Body of pancreas (tissue), 4 donors: ENCODE measurements at regions not wholly inside any gene's neighbourhood (a gene's known extent, or its start where the extent isn't known, plus 50 kb on each side); places are given as distances from the start of the nearest gene placed in this dataset.

Experiments
- ATAC-seq: fragments of 150-250 bp; one replicate; pipeline ENCODE4 v1.9.1; 2016
- DNase-seq, 4 donors: peaks; one replicate each; pipeline ENCODE4 v3.0.0-alpha.2; 2019
- H3K27ac ChIP-seq, 4 donors: fragments of 200-600 bp; sonication (generic); 1 replicate in 3 of 4; 2 replicates in 1 of 4; pipeline versions ENCODE4 v1.5.1 to v1.6.1; 2016 to 2019; ENCODE audit warnings: mild to moderate bottlenecking in 1 of 4, mixed read lengths in 1 of 4, moderate library complexity in 1 of 4
- H3K27me3 ChIP-seq, 2 donors: fragments of 200-600 bp; sonication (generic); one replicate each; pipeline ENCODE4 v1.6.0; 2016; ENCODE audit warnings: mild to moderate bottlenecking in 1 of 2
- H3K36me3 ChIP-seq, 2 donors: fragments of 200-600 bp; sonication (generic); replicated peaks in 1 of 2; 2 replicates each; pipeline ENCODE4 v1.5.1; 2016; ENCODE audit warnings: low read depth in 2 of 2; ENCODE audit not compliant: insufficient read depth in 1 of 2
- H3K4me1 ChIP-seq: fragments of 200-600 bp; sonication (generic); one replicate; pipeline ENCODE4 v1.6.0; 2016
- H3K4me3 ChIP-seq, 2 donors: fragments of 200-600 bp; sonication (generic); 1 replicate in 1 of 2; 2 replicates in 1 of 2; pipeline ENCODE4 v1.5.1; 2016 to 2019
- H3K9me3 ChIP-seq, 3 donors: fragments of 200-600 bp; sonication (generic); 1 replicate in 2 of 3; 2 replicates in 1 of 3; pipeline ENCODE4 v1.5.1; 2016
- CTCF ChIP-seq, 7 experiments: fragments of 450-650 bp in 4 of 7; fragments of 200-600 bp in 3 of 7; sonication (generic) in 3 of 7; IDR thresholded peaks; one replicate each; pipeline ENCODE4 v1.5.1; 2016 to 2019; ENCODE audit warnings: antibody characterized with exemption in 7 of 7
- POLR2A ChIP-seq, 3 donors: fragments of 450-650 bp; IDR thresholded peaks; one replicate each; pipeline ENCODE4 v1.6.1; 2016; ENCODE audit warnings: antibody characterized with exemption in 3 of 3, mild to moderate bottlenecking in 2 of 3
- WGBS, 2 donors: methylation state at CpG; one replicate each; pipeline ENCODE4 v1.1.5; 2017; 5-methylcytosine and 5-hydroxymethylcytosine counted together
- intact Hi-C: fragments of 100-400 bp; cut with DNase I; formaldehyde crosslinking; loops from one replicate; pipeline ENCODE4 v1.15.1; 2023

GRCh38 chr4:125784741-125785140 is 470.0 kb downstream of the FAT4 start:
- ATAC-seq (no peak), DNase-seq (no peak)
- H3K9me3 ChIP-seq, result no peaks in the 10 kb centered on the region
- TF ChIP-seq CTCF (IDR thresholded peaks at IDR 0.05) (no peak), POLR2A (IDR thresholded peaks at IDR 0.05) (no peak)
- H3K27me3 ChIP-seq, result no peaks in the 10 kb centered on the region
- H3K27ac ChIP-seq, result no peak overlapping the region
- no peak overlapping the region for H3K4me3 ChIP-seq
- H3K4me1 ChIP-seq, result no peaks in the 10 kb centered on the region
- no peaks in the 10 kb centered on the region for H3K36me3 ChIP-seq
- intact Hi-C loops, result no loop called here

DNA sequence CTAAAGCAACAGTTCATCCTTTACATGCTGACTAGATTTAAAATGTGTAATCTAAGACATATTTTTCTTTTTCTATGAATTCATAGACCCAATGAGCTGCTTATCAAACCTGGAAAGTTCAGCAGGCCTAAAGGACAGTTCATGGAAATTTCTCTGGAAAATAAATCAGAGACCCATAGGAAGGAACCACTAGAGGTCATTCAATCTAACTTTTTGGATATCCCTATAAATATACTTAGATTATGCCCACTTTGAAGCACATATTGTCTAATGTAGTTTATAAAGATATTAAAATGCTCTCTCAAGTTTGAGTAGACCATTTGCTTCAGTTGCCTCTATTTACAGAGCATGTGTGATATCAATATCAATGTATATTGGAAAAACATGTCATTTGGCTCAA is 473.0 kb downstream of the FAT4 start:
- H3K9me3 ChIP-seq, result no peaks in the 10 kb centered on the region
- H3K27ac ChIP-seq, result no peak overlapping the region
- ATAC-seq, result no peak
- DNase-seq, result no peak
- no peak overlapping the region for H3K4me3 ChIP-seq
- no peaks in the 10 kb centered on the region for H3K27me3 ChIP-seq
- intact Hi-C loops, result no loop called here
- TF ChIP-seq POLR2A (IDR thresholded peaks at IDR 0.05) (no peak), CTCF (IDR thresholded peaks at IDR 0.05) (no peak)
- no peaks in the 10 kb centered on the region for H3K36me3 ChIP-seq
- H3K4me1 ChIP-seq, result no peaks in the 10 kb centered on the region

DNA sequence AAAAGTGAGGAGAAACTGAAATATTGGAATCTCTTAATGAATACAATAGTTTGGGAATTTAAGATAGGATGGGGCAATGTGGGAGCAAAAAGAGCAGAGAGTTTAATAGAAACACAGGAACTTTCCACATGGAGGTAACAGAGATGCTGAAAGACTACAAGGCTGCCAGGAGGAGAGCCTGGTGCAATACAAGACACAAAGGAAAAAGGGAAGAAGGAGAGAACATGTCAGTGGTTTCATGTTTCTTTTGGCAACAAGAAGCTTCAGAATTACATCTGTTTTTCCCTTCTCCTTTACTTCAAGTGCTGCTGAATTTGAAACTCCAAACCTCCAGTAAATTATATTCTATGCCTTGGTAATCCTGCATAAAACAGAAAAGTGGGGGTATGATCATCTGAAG is 474.3 kb downstream of the FAT4 start:
- H3K36me3 ChIP-seq, result no peaks in the 10 kb centered on the region
- no peaks in the 10 kb centered on the region for H3K9me3 ChIP-seq
- DNase-seq (no peak), ATAC-seq (no peak)
- no peaks in the 10 kb centered on the region for H3K27me3 ChIP-seq
- H3K27ac ChIP-seq, result no peak overlapping the region
- H3K4me1 ChIP-seq, result no peaks in the 10 kb centered on the region
- no peak overlapping the region for H3K4me3 ChIP-seq
- TF ChIP-seq CTCF (IDR thresholded peaks at IDR 0.05), result no peak
- no peak for TF ChIP-seq POLR2A (IDR thresholded peaks at IDR 0.05)
- intact Hi-C loops, result no loop called here

GRCh38 chr4:125791896-125792295 is 477.1 kb downstream of the FAT4 start:
- no peak for DNase-seq
- 49 to 62% methylated on average over 2 of the region's 2 CpGs for WGBS, 2 donors

More at GRCh38 chr4:125791896-125792295, 477.1 kb downstream of the FAT4 start:
- H3K9me3 ChIP-seq, result no peaks in the 10 kb centered on the region
- ATAC-seq, result no peak
- H3K27me3 ChIP-seq, result no peaks in the 10 kb centered on the region
- intact Hi-C loops, result no loop called here
- TF ChIP-seq POLR2A (IDR thresholded peaks at IDR 0.05) (no peak), CTCF (IDR thresholded peaks at IDR 0.05) (no peak)
- H3K4me3 ChIP-seq, result no peak overlapping the region
- no peaks in the 10 kb centered on the region for H3K4me1 ChIP-seq
- H3K36me3 ChIP-seq, result no peaks in the 10 kb centered on the region
- no peak overlapping the region for H3K27ac ChIP-seq
